NCI-H524 (cell line): ENCODE measurements at regions not wholly inside any gene's neighbourhood (a gene's known extent, or its start where the extent isn't known, plus 50 kb on each side); places are given as distances from the start of the nearest gene placed in this dataset.
A peak's percentile ranks its signal among the peaks of the same experiment; 100 is the strongest.

Experiments used
- DNase-seq, 2 experiments: peaks; one replicate each; lab custom pipeline; 2025; lab: John Stamatoyannopoulos, UW

- no peak for DNase-seq
Measured at GRCh38 chr1:57633881-57634280, 210.0 kb upstream of the DAB1 start.

DNA sequence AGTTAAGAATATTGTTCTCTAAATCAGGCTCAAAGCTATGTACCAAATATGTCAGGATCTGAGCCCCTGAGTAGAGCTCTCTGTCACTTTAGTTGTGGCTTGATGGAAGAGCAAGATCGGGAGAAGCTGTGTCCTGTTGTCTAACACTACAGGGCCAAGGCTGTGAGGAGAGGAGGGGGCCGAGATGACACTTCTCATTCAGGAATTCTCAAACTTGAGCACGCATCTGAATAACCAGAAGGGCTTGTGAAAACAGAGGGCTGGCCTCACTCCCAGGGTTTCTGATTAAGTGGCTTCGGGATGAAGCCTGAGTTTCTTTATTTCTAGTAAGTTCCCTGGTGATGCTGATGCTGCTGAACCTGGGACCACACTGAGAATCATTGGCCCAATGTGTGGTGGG is 209.2 kb upstream of the DAB1 start:
- DNase-seq: no peak

- no peak for DNase-seq
Measured at GRCh38 chr1:57632401-57632800, 208.5 kb upstream of the DAB1 start.

DNA sequence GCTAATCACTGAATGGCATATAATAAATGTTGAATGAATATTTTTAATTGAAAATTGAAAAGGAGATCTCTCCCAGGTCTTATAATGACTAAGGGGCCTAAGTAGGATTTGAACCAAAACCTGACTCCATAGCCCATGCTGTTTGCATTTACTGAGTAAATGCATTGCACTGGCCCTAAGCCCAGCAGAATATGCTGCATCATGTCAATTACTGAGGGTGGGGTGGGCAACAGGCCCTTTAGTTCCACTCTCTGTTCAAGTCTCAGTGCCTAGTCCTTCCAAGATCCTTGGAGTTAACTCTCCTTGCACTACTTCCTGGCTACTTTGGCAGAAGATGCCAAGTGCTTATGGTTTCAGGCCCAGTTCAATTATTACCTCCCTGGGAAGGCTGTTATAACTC is 203.8 kb upstream of the DAB1 start:
- no peak for DNase-seq

- DNase-seq: no peak
Measured at GRCh38 chr1:57623791-57624538, 200.1 kb upstream of the DAB1 start.

DNA sequence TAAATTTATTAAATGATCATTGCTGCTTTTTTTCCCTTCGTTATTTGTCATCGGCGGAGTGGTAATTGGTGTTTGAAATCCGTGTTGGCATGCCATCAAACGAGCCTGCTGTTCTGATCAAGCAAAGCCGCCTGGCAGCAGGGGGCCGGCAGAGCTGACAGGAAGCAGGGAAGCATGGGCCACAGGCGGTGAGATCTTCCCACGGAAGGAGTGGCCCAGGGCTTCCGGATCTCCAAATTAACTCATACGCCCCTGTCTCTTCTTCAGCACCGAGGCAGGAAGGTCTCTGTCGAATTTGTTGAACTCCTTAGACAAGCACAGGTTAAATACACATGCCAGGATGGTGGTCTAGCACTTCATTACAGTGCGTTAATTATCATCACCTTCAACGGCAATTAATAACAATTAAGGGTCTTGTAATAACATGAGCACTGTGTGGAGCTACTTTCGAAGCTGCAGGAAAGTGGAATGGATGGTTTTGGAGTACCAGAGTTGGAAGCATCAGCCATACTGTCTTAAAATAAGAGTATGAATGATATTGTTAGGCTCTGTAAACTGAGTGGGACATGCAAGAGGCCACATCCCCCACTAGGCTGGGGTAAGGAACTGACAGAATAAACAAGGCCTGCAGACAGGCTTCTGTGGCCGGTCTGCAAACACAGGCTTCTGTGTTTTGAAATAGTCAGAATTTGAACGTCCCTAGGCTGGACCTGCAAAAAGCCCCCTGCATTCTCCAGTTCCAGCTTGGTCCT is 199.4 kb upstream of the DAB1 start:
- no peak for DNase-seq

GRCh38 chr1:57621776-57622175 is 197.9 kb upstream of the DAB1 start:
- no peak for DNase-seq

DNA sequence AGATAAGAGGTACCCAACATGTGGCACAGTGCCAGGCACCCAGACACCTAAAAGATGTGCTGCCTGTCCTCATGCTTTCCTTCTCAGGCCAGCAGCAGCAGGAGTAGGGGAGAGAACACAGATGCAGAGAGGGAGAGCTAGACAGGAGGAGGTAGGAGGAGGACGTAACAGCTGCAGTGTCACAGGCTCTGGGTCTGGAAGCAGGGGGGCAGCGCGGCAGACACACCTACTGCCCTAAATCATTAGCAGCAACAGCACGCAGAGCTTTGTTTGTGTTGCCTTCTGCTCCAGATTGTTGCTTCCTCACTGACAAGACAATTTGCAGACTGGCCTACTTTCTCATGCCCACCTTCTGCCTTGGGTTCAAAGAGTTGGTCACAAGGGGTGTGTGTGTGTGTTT is 196.7 kb upstream of the DAB1 start:
- DNase-seq: peak; percentile 24 to 66

DNA sequence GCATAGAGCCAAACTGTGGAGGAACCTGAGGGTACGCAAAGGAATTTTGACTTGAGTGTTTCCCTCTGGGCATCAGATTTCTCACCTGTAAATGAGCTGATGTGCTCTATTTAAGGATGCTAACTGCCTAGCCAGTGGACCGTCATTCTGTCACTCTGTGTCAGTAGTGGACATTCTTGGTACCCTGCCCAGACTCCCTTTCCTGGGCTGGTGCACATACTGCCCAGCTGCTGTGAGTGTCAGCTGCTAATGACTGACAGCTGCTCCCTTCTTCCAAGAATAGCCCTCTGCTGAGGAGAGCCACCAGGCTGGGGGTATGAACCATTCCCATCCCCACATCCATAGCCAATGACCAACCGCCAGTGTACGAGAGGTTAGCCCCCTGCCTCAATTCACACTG is 193.1 kb upstream of the DAB1 start:
- DNase-seq: no peak

GRCh38 chr1:57615956-57616355 is 192.1 kb upstream of the DAB1 start:
- DNase-seq: no peak

- no peak for DNase-seq
Measured at GRCh38 chr1:57612833-57613232, 189.0 kb upstream of the DAB1 start.

- DNase-seq: no peak
Measured at GRCh38 chr1:57605933-57606332, 182.1 kb upstream of the DAB1 start.

GRCh38 chr1:57603696-57604095 is 179.8 kb upstream of the DAB1 start:
- DNase-seq: no peak

DNA sequence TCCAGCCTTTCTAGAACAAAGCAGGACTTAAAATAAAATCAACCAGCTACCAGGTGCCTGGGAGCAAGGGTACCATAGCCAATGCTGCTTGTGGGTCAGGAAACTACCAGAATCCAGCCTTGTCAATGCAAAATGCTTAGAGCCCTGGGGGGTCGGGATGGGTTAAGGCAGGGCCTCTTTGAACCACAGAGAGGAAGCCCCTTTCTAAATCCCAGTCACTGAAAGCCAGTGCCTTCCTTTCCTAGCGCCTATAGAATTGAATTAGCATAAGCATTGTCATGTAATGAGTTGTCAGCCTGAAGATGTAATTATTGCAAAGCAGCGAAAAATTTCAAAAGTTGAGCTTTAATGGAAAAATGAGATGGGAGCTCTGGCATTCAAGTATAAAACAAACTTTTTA is 176.6 kb upstream of the DAB1 start:
- no peak for DNase-seq

DNA sequence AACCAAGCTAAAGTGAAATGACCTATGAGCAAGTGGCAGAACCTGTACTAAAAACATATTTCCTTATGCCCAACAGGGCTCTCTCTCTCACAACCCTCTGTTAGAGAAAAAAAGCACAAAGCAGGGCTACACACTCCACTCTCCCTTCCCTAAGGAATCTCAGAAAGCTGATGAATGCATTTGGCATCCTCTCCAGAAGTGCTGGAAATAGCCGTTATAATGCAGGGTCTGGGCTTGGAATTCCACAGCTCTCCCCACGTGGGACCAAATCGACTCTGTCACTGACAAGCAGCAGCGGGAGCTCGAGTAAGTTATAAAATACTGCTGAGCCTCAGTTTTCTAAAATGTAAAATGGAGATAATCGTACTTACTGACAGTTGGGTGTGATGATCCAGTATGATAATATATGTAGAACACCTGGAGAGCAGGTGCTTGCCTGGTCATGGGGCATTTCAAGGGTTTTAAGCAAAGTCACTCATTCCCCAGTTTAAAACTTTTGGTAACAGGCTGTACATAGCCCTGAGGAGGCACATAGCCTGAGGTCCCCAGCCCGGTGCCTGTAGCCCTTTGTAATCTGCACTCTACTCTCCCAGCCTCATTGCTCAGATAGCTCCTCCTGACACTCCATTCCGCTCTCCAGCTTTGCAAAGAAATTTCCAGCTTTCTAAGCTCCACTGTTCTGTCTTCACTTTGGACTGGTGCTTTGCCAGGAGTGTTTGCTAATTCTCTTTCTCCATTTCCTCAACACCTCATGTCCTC is 175.6 kb upstream of the DAB1 start:
- DNase-seq: no peak

GRCh38 chr1:57597036-57597435 is 173.2 kb upstream of the DAB1 start:
- no peak for DNase-seq

GRCh38 chr1:57594002-57594401 is 170.1 kb upstream of the DAB1 start:
- DNase-seq: no peak

- DNase-seq: no peak
Measured at GRCh38 chr1:57591842-57592241, 168.0 kb upstream of the DAB1 start.

GRCh38 chr1:57590978-57591377 is 167.1 kb upstream of the DAB1 start:
- DNase-seq: no peak

- no peak for DNase-seq
Measured at GRCh38 chr1:57586842-57587241, 163.0 kb upstream of the DAB1 start.

DNA sequence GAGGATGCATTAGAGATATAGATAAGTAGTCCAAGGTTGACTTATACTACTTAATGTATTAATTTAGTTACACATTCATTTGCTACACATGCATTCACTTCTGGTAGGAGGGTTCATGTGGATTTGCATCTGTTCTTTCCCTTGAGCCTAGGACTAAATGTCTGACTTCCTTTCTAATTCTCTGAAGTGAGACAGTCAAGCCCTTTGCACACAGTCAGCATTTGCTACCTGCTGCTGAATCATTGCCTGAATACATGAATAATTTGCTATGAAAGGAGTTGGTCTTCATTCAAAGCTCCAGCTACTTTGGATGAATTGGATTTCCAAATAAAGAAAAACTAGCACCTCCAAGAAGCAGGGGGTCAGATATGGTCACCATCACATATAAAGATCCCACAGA is 154.8 kb upstream of the DAB1 start:
- DNase-seq: no peak

GRCh38 chr1:57578099-57578498 is 154.2 kb upstream of the DAB1 start:
- DNase-seq: no peak

DNA sequence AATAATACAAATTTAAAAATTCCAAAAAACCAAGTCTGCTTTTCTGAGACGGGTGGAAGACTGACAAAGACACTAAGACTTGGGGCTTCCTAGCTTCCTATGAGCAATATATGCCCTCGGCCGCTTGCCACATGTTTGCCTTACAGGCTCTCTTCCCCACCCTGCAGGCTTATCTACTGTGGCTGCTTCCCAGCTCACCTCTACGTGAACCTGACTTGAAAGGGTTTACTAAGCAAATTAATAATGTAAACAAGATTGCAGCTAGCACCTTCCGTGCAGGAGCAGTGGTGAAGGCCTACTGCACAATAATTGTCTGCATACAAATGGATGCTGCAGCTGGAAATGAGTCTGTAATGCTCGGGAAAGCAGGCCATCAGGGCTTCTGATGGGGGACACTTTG is 152.9 kb upstream of the DAB1 start:
- no peak for DNase-seq
